ENCODE measurements at regions not wholly inside any gene's neighbourhood (a gene's known extent, or its start where the extent isn't known, plus 50 kb on each side); places are given as distances from the start of the nearest gene placed in this dataset.

GRCh38 chr5:68435611-68436010 is 220.1 kb downstream of the PIK3R1 start:
- ATAC-seq (no peak), DNase-seq (no peak)
- no peak overlapping the region for H3K27ac Mint-ChIP-seq
- ChIA-PET POLR2A (no interaction called here), CTCF (interaction anchor here (5.0 kb wide), 1 partner anchor 149 kb away, joined by 34 read pairs; no protein-coding TSS in a partner anchor)
- peaks cover 14% of the 10 kb centered on the region for H3K27me3 Mint-ChIP-seq
- peaks cover 53% of the 10 kb centered on the region for H3K4me1 Mint-ChIP-seq
- no peak overlapping the region for H3K4me3 Mint-ChIP-seq
- H3K36me3 Mint-ChIP-seq (ENCODE audit: low read depth), result no peaks in the 10 kb centered on the region
- intact Hi-C loops (cut with DNase I, micrococcal nuclease), result loop anchor here (2.0 to 10.0 kb wide), 3 partner anchors 29 to 1231 kb away; no protein-coding TSS in a partner anchor
- no peaks in the 10 kb centered on the region for H3K9me3 Mint-ChIP-seq (ENCODE audit: low read depth)

DNA sequence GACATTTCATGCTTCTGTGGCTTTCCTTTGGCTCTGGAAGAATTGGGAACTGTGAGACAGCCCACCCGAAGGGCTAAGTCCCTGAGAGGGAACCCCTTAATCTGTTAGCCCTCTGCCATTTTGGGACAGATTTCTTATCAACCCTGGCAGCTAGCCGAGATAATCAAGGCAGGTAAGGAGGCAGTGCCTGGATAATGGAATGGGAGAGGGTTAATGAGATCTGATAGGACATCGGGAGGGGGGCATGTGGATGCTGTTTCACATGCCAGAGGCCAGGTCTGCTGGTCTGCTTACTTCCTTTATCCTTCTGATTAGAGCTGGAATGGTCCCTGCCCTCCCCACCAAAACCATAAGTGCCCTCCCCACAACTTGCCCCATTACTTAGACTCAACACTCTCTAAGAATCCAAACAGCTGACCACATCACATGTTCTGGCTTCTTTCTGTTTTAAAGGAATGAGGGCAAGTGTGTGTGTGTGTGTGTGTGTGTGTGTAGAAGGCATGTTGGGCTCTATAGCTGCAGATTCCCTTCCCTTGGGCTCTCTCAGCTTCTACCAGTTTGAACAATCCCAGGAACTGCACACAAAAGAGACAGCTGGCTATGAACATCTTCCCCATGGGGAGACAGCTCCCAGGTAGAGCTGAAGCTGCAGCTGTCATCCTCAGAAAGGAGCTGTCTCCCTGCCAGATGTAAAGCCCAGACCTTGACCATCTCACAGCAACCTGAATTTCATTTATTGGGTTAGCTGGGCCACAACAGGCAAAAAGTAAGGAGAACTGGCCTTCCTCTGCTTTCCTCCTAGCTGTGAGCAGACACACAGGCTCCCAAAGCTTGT is 221.3 kb downstream of the PIK3R1 start:
- peaks cover 10% of the 10 kb centered on the region for H3K27me3 Mint-ChIP-seq
- DNase-seq, result no peak
- H3K27ac Mint-ChIP-seq, result no peak overlapping the region
- H3K36me3 Mint-ChIP-seq (ENCODE audit: low read depth), result no peaks in the 10 kb centered on the region
- no peak overlapping the region for H3K4me3 Mint-ChIP-seq
- peaks cover 54% of the 10 kb centered on the region for H3K4me1 Mint-ChIP-seq
- intact Hi-C loops (cut with DNase I, micrococcal nuclease), result loop anchor here (10.0 kb wide), 2 partner anchors 92 to 1232 kb away; no protein-coding TSS in a partner anchor
- no peak for ATAC-seq
- no peaks in the 10 kb centered on the region for H3K9me3 Mint-ChIP-seq (ENCODE audit: low read depth)
- ChIA-PET POLR2A (no interaction called here), CTCF (interaction anchor here (3.4 kb wide), 1 partner anchor 150 kb away, joined by 18 read pairs; no protein-coding TSS in a partner anchor)

DNA sequence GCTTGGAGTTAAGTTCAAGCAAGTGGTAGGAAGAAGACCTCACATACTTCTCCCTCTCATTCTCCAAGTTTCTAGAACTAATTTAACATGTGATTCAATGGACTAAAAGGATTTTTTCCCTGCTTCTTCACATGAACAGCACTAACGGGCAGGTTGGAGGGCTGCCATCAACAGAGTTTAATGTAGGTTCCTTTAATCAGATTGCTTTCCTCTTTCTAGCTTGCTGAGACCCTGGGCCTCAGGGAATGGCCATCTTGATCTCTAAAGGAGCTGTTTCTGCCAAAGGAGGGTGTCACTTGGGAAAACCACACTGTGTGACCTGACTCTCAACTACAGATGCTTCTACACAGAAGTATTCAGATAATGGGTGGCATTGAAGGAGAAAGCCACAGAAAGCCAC is 223.3 kb downstream of the PIK3R1 start:
- Mint-ChIP-seq H3K4me1 (peaks cover 40% of the 10 kb centered on the region), H3K36me3 (ENCODE audit: low read depth) (no peaks in the 10 kb centered on the region), H3K27me3 (peaks cover 6% of the 10 kb centered on the region), H3K9me3 (ENCODE audit: low read depth) (no peaks in the 10 kb centered on the region), H3K4me3 (no peak overlapping the region), H3K27ac (no peak overlapping the region)
- DNase-seq (no peak), ATAC-seq (no peak)
- intact Hi-C loops (cut with DNase I, micrococcal nuclease), result loop anchor here (10.0 kb wide), 2 partner anchors 94 to 1234 kb away; no protein-coding TSS in a partner anchor
- ChIA-PET POLR2A (no interaction called here), CTCF (interaction anchor here (3.4 kb wide), 1 partner anchor 152 kb away, joined by 18 read pairs; no protein-coding TSS in a partner anchor)

GRCh38 chr5:68440245-68440644 is 224.7 kb downstream of the PIK3R1 start:
- Mint-ChIP-seq H3K9me3 (ENCODE audit: low read depth) (no peaks in the 10 kb centered on the region), H3K27me3 (peaks cover 6% of the 10 kb centered on the region), H3K4me1 (peaks cover 30% of the 10 kb centered on the region), H3K36me3 (ENCODE audit: low read depth) (no peaks in the 10 kb centered on the region), H3K27ac (no peak overlapping the region), H3K4me3 (no peak overlapping the region)
- POLR2A ChIA-PET, result interaction anchor here (0.7 kb wide), 1 partner anchor 199 kb away, joined by 3 read pairs; no protein-coding TSS in a partner anchor
- ATAC-seq, result no peak
- CTCF ChIA-PET, result interaction anchor here (0.7 kb wide), 1 partner anchor 19 kb away, joined by 3 read pairs; no protein-coding TSS in a partner anchor
- intact Hi-C loops (cut with DNase I, micrococcal nuclease), result no loop called here
- DNase-seq, result no peak

- Mint-ChIP-seq H3K4me1 (peaks cover 25% of the 10 kb centered on the region), H3K27me3 (peaks cover 6% of the 10 kb centered on the region), H3K4me3 (no peak overlapping the region), H3K27ac (no peak overlapping the region), H3K9me3 (ENCODE audit: low read depth) (no peaks in the 10 kb centered on the region), H3K36me3 (ENCODE audit: low read depth) (no peaks in the 10 kb centered on the region)
- ChIA-PET POLR2A (interaction anchor here (0.7 kb wide), 1 partner anchor 200 kb away, joined by 3 read pairs; no protein-coding TSS in a partner anchor), CTCF (interaction anchor here (0.7 to 1.8 kb wide), 3 partner anchors 18 to 154 kb away, joined by 3 to 8 read pairs (median 3); no protein-coding TSS in a partner anchor)
- ATAC-seq, result no peak
- DNase-seq, result no peak
- intact Hi-C loops (cut with DNase I, micrococcal nuclease), result no loop called here
These were observed 225.1 kb downstream of the PIK3R1 start for GRCh38 chr5:68440651-68441050.

DNA sequence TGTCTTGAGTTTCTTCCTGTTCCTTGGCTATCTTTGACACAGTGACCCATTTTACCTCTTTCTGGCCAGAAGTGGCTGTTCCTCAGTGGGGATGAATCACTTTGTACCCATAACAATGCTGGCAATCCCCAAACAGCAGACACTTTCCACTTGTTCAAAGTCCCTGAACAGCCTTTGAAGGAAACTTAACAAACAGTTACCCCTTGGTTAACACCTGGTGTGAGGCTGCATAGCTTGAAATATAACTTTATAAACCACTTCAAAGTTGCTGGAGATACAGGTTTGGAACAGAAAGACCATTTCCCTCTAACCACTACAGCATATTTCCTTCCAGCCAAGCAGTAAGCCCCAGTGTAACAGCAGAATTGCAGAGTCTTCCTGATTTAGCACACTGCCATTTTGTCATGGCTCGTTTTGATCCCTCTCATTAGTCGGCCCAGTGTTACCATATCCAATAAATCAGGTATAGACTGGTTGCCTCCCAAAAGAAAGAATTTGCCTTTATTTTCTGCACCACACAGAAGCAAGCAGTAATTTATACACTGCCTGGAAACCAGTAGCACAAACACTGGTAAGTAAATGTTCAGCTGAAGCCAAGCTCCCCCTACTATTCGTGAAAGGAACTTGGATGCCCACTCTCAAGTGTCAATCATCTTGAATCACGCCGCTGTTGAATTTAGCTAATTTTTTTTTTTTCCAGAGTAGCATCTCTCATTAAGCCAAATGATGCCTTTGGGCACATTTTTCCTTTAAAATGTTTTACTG is 225.9 kb downstream of the PIK3R1 start:
- peak; percentile 29 for DNase-seq
- no peak overlapping the region for H3K4me3 Mint-ChIP-seq

DNA sequence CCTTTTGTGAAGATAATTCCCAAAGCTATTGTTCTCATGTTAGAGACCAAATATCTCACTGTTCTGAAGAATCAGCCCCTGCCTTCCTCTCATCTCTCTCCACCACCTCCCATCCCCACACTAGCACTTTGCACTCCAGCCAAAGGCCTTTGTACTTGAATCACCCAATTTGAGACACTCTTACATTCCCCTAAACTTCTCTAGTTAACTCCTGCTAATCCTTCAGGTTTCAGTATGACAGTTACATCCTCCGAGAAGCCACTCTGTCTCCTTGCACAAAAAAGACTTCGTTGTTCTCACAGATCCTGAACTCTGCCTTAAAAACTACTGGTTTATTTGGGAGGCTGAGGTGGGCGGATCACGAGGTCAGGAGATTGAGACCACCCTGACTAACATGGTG is 227.5 kb downstream of the PIK3R1 start:
- Mint-ChIP-seq H3K36me3 (ENCODE audit: low read depth) (no peaks in the 10 kb centered on the region), H3K4me3 (no peak overlapping the region), H3K4me1 (peaks cover 22% of the 10 kb centered on the region), H3K27ac (no peak overlapping the region), H3K27me3 (peaks cover 4% of the 10 kb centered on the region), H3K9me3 (ENCODE audit: low read depth) (no peaks in the 10 kb centered on the region)
- intact Hi-C loops (cut with DNase I, micrococcal nuclease), result no loop called here
- DNase-seq (no peak), ATAC-seq (no peak)
- ChIA-PET CTCF (interaction anchor here (0.6 kb wide), 1 partner anchor 1236 kb away, joined by 3 read pairs; no protein-coding TSS in a partner anchor), POLR2A (no interaction called here)

More for the DNA sequence above, 225.9 kb downstream of the PIK3R1 start:
- H3K4me1 Mint-ChIP-seq, result peaks cover 22% of the 10 kb centered on the region
- ChIA-PET CTCF (interaction anchor here (0.6 to 1.8 kb wide), 3 partner anchors 78 to 254 kb away, joined by 3 to 8 read pairs (median 4); no protein-coding TSS in a partner anchor), POLR2A (no interaction called here)
- peak; percentile 90 for ATAC-seq
- H3K27ac Mint-ChIP-seq, result peak overlapping the region; percentile 3
- H3K36me3 Mint-ChIP-seq (ENCODE audit: low read depth), result no peaks in the 10 kb centered on the region
- peaks cover 6% of the 10 kb centered on the region for H3K27me3 Mint-ChIP-seq
- H3K9me3 Mint-ChIP-seq (ENCODE audit: low read depth), result no peaks in the 10 kb centered on the region
- intact Hi-C loops (cut with DNase I, micrococcal nuclease), result no loop called here

DNA sequence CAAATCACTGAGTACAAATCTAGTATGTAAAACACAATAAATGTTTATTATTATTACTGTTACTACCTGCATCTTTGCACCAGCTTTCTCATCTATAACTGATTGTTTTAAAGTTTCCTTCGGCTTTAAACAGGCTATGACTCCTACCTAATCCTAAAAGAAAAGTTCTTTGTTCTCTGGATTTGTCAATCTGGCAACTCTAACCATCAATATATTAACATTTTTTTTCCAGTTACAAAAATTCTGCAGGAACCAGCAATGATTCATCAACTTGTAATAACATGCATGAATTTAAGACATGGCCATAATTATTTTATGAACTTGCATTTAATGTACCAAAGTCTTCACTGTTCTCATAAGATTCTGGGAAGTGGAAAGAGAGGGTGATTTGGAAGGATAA is 228.5 kb downstream of the PIK3R1 start:
- Mint-ChIP-seq H3K27ac (no peak overlapping the region), H3K36me3 (ENCODE audit: low read depth) (no peaks in the 10 kb centered on the region), H3K9me3 (ENCODE audit: low read depth) (no peaks in the 10 kb centered on the region), H3K27me3 (peaks cover 4% of the 10 kb centered on the region), H3K4me3 (no peak overlapping the region), H3K4me1 (peaks cover 22% of the 10 kb centered on the region)
- no peak for DNase-seq
- CTCF ChIA-PET, result interaction anchor here (0.6 kb wide), 1 partner anchor 65 kb away, joined by 3 read pairs; no protein-coding TSS in a partner anchor
- intact Hi-C loops (cut with DNase I, micrococcal nuclease), result no loop called here
- no peak for ATAC-seq
- POLR2A ChIA-PET, result no interaction called here

- peaks cover 22% of the 10 kb centered on the region for H3K4me1 Mint-ChIP-seq
- H3K4me3 Mint-ChIP-seq, result no peak overlapping the region
- ATAC-seq, result no peak
- POLR2A ChIA-PET, result no interaction called here
- H3K36me3 Mint-ChIP-seq (ENCODE audit: low read depth), result no peaks in the 10 kb centered on the region
- H3K27me3 Mint-ChIP-seq, result peaks cover 4% of the 10 kb centered on the region
- DNase-seq, result no peak
- intact Hi-C loops (cut with DNase I, micrococcal nuclease), result no loop called here
- no peak overlapping the region for H3K27ac Mint-ChIP-seq
- no peaks in the 10 kb centered on the region for H3K9me3 Mint-ChIP-seq (ENCODE audit: low read depth)
- CTCF ChIA-PET, result no interaction called here
These were observed 229.3 kb downstream of the PIK3R1 start for GRCh38 chr5:68444833-68445232.

GRCh38 chr5:68445257-68446069 is 229.9 kb downstream of the PIK3R1 start:
- H3K27me3 Mint-ChIP-seq, result no peaks in the 10 kb centered on the region
- ChIA-PET POLR2A (no interaction called here), CTCF (no interaction called here)
- H3K9me3 Mint-ChIP-seq (ENCODE audit: low read depth), result no peaks in the 10 kb centered on the region
- H3K4me1 Mint-ChIP-seq, result peaks cover 22% of the 10 kb centered on the region
- intact Hi-C loops (cut with DNase I, micrococcal nuclease), result no loop called here
- ATAC-seq (no peak), DNase-seq (no peak)
- no peak overlapping the region for H3K27ac Mint-ChIP-seq
- H3K36me3 Mint-ChIP-seq (ENCODE audit: low read depth), result no peaks in the 10 kb centered on the region
- no peak overlapping the region for H3K4me3 Mint-ChIP-seq

GRCh38 chr5:68446070-68446357 is 230.5 kb downstream of the PIK3R1 start:
- CTCF ChIA-PET, result no interaction called here
- no peak for ATAC-seq
- H3K9me3 Mint-ChIP-seq (ENCODE audit: low read depth), result no peaks in the 10 kb centered on the region

More at GRCh38 chr5:68446070-68446357, 230.5 kb downstream of the PIK3R1 start:
- DNase-seq, result no peak
- Mint-ChIP-seq H3K36me3 (ENCODE audit: low read depth) (no peaks in the 10 kb centered on the region), H3K4me3 (no peak overlapping the region), H3K27ac (no peak overlapping the region), H3K4me1 (peaks cover 18% of the 10 kb centered on the region), H3K27me3 (no peaks in the 10 kb centered on the region)
- POLR2A ChIA-PET, result no interaction called here
- intact Hi-C loops (cut with DNase I, micrococcal nuclease), result no loop called here
